Esophagus squamous epithelium (tissue), 5 donors: ENCODE measurements at regions not wholly inside any gene's neighbourhood (a gene's known extent, or its start where the extent isn't known, plus 50 kb on each side); places are given as distances from the start of the nearest gene placed in this dataset.

Experiments used
- DNase-seq: peaks from one replicate; lab custom pipeline; 2025; lab: John Stamatoyannopoulos, UW
- H3K27ac ChIP-seq, 4 donors: fragments of 200-600 bp; sonication (generic); one replicate each; pipeline ENCODE4 v1.5.1; 2016 to 2019; ENCODE audit warnings: mild to moderate bottlenecking in 1 of 4
- H3K27me3 ChIP-seq, 4 donors: fragments of 200-600 bp; sonication (generic); 1 replicate in 3 of 4; 2 replicates in 1 of 4; pipeline versions ENCODE4 v1.5.1 to v1.6.0; 2017 to 2021; ENCODE audit warnings: antibody characterized with exemption in 1 of 4
- H3K36me3 ChIP-seq, 3 donors: fragments of 200-600 bp; sonication (generic); one replicate each; pipeline ENCODE4 v1.5.1; 2016 to 2019
- H3K4me1 ChIP-seq, 3 donors: fragments of 200-600 bp; sonication (generic); one replicate each; pipeline ENCODE4 v1.5.1; 2017 to 2019
- H3K4me3 ChIP-seq, 4 donors: fragments of 200-600 bp; sonication (generic); 1 replicate in 3 of 4; 2 replicates in 1 of 4; pipeline ENCODE4 v1.5.1; 2016 to 2019; ENCODE audit warnings: mild to moderate bottlenecking in 2 of 4, moderate library complexity in 1 of 4
- H3K9me3 ChIP-seq, 3 donors: fragments of 200-600 bp; sonication (generic); one replicate each; pipeline ENCODE4 v1.5.1; 2016 to 2019
- CTCF ChIP-seq, 6 experiments: fragments of 450-650 bp in 4 of 6; fragments of 200-600 bp in 2 of 6; sonication (generic) in 2 of 6; IDR thresholded peaks; one replicate each; pipeline ENCODE4 v1.5.1; 2016 to 2019; ENCODE audit warnings: antibody characterized with exemption in 6 of 6, mild to moderate bottlenecking in 4 of 6, moderate library complexity in 4 of 6
- POLR2A ChIP-seq, 4 donors: fragments of 450-650 bp; IDR thresholded peaks; one replicate each; pipeline ENCODE4 v1.6.1; 2017; ENCODE audit warnings: antibody characterized with exemption in 4 of 4, mild to moderate bottlenecking in 4 of 4, moderate library complexity in 3 of 4
- WGBS, 2 donors: methylation state at CpG; one replicate each; pipeline ENCODE4 v1.1.5; 2018; 5-methylcytosine and 5-hydroxymethylcytosine counted together
- intact Hi-C: fragments of 100-400 bp; cut with DNase I; formaldehyde crosslinking; loops from one replicate; pipeline ENCODE4 v1.15.0; 2022
- donor health status: DM: yes; HTN: yes; CAD: no.

DNA sequence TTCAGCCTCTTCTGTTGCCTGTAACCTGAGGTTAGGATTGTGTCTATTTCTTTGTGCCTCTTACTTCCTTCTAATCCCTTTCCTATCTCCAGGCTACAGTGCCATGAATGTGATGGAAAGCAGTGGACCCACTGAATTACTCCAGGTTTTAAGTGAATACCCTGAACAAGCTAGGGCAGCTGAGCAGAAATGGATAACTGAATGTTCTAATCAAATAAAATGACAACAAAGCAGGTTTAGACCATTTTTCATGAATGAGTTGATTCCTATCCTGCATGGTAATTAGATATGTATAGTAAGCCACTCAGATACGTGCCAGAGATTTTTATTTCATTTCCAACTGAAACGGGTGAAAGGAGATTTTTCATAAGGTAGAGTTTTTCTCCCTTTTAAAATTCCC is 127.5 kb upstream of the ZP4 start:
- Histone ChIP-seq H3K9me3 (no peaks in the 10 kb centered on the region), H3K27ac (no peak overlapping the region), H3K4me1 (no peaks in the 10 kb centered on the region), H3K36me3 (no peaks in the 10 kb centered on the region), H3K4me3 (no peak overlapping the region), H3K27me3 (no peaks in the 10 kb centered on the region)
- intact Hi-C loops = no loop called here
- WGBS, 2 donors = 62% methylated on average over 2 of the region's 2 CpGs
- TF ChIP-seq POLR2A (IDR thresholded peaks at IDR 0.05) (no peak), CTCF (IDR thresholded peaks at IDR 0.05) (no peak)
- no peak for DNase-seq

DNA sequence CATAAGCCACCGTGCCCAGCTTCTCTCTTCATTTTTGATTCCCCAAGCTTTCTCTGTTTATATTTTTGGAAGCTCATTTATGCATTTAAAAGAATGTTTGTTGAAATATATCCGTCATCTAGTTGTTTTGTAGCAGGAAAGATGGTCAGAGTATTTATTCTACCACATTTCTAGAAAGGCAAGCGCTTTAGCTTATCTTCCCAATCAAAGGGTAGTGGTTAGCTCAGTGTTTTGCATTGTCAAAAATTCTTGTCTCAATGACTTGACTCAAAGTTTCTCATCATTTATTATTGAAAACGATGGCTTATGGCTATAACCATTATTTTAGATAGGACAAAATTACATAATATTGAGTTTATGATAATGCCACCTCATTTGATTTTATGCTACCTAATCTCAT is 116.1 kb upstream of the ZP4 start:
- TF ChIP-seq POLR2A (IDR thresholded peaks at IDR 0.05) (no peak), CTCF (IDR thresholded peaks at IDR 0.05) (no peak)
- 65 to 80% methylated on average over 4 of the region's 4 CpGs for WGBS, 2 donors
- no peaks in the 10 kb centered on the region for H3K4me1 ChIP-seq
- no peaks in the 10 kb centered on the region for H3K36me3 ChIP-seq
- DNase-seq = no peak
- H3K9me3 ChIP-seq = no peaks in the 10 kb centered on the region
- H3K27ac ChIP-seq = no peak overlapping the region
- H3K27me3 ChIP-seq = no peaks in the 10 kb centered on the region
- H3K4me3 ChIP-seq = no peak overlapping the region
- intact Hi-C loops = no loop called here

GRCh38 chr1:238005116-238005515 is 114.4 kb upstream of the ZP4 start:
- TF ChIP-seq CTCF (IDR thresholded peaks at IDR 0.05) = no peak
- TF ChIP-seq POLR2A (IDR thresholded peaks at IDR 0.05) = no peak
- no peaks in the 10 kb centered on the region for H3K36me3 ChIP-seq
- 77 to 86% methylated on average over 1 of the region's 1 CpG for WGBS, 2 donors
- H3K4me1 ChIP-seq = no peaks in the 10 kb centered on the region
- no peaks in the 10 kb centered on the region for H3K27me3 ChIP-seq
- no peak overlapping the region for H3K4me3 ChIP-seq
- H3K27ac ChIP-seq = no peak overlapping the region
- DNase-seq = no peak
- H3K9me3 ChIP-seq = no peaks in the 10 kb centered on the region
- intact Hi-C loops = no loop called here

DNA sequence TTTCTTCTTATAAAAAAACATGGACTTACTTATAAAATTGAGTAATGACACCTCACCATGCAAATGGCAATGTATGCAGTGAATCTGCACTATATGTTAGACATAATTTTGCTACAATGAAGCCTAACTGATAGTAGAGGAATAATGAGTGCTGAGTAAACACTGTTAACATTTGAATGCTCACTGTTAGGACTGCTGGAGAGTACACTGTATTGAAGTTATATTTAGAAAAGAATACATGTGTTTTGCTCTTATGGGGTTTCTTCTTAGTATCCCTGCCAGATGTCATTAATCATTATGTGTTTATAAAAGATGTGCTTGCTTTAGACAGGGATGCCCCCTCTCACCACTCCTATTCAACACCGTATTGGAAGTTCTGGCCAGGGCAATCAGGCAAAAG is 111.1 kb upstream of the ZP4 start:
- DNase-seq = no peak
- Histone ChIP-seq H3K9me3 (no peaks in the 10 kb centered on the region), H3K27ac (no peak overlapping the region), H3K27me3 (no peaks in the 10 kb centered on the region), H3K4me3 (no peak overlapping the region), H3K4me1 (no peaks in the 10 kb centered on the region), H3K36me3 (no peaks in the 10 kb centered on the region)
- intact Hi-C loops = no loop called here
- no peak for TF ChIP-seq CTCF (IDR thresholded peaks at IDR 0.05)
- TF ChIP-seq POLR2A (IDR thresholded peaks at IDR 0.05) = no peak
- WGBS, 2 donors = 59 to 67% methylated on average over 1 of the region's 1 CpG

GRCh38 chr1:237999426-238000052 is 108.8 kb upstream of the ZP4 start:
- 72 to 83% methylated on average over 4 of the region's 4 CpGs for WGBS, 2 donors
- DNase-seq = no peak

More at GRCh38 chr1:237999426-238000052, 108.8 kb upstream of the ZP4 start:
- H3K36me3 ChIP-seq = no peaks in the 10 kb centered on the region
- no peaks in the 10 kb centered on the region for H3K27me3 ChIP-seq
- no peak overlapping the region for H3K4me3 ChIP-seq
- H3K4me1 ChIP-seq = no peaks in the 10 kb centered on the region
- H3K9me3 ChIP-seq = no peaks in the 10 kb centered on the region
- TF ChIP-seq CTCF (IDR thresholded peaks at IDR 0.05) = no peak
- no peak for TF ChIP-seq POLR2A (IDR thresholded peaks at IDR 0.05)
- H3K27ac ChIP-seq = no peak overlapping the region
- intact Hi-C loops = no loop called here
